HepG2 (cell line): ENCODE measurements at regions not wholly inside any gene's neighbourhood (a gene's known extent, or its start where the extent isn't known, plus 50 kb on each side); places are given as distances from the start of the nearest gene placed in this dataset.

Source experiments
- ATAC-seq: fragments of 200-7000 bp; cut with Tn5 transposase; 3 replicates; pipeline ENCODE4 v1.9.1; 2020; ENCODE audit warnings: mild to moderate bottlenecking, moderate library complexity
- BruUV-seq: library from RNA; stranded (reverse); fragments of 400-500 nt; replicated peaks from 2 replicates; lab custom pipeline; 2021; lab: Mats Ljungman, UMichigan
- CTCF ChIA-PET: fragments of 300-600 bp; formaldehyde crosslinking; extraction: SDS; loops from one replicate; lab custom pipeline; 2021; ENCODE audit warnings: low total read pairs, inconsistent platforms, low intra/inter-chr PET ratio; lab: Yijun Ruan, JAX
- POLR2A ChIA-PET: fragments of 350-600 bp; sonication (Branson Sonifier 250); formaldehyde crosslinking; loops from one replicate; lab custom pipeline; 2020; ENCODE audit warnings: antibody characterized with exemption, inconsistent platforms; lab: Yijun Ruan, JAX
- DNase-seq: peaks from one replicate; pipeline ENCODE4 v3.0.0-alpha.2; 2015; ENCODE audit warnings: low spot score
- FAIRE-seq: peaks from 3 replicates; lab custom pipeline; 2011; peaks lifted over from hg19 to GRCh38; lab: Jason Lieb, UNC
- H2AFZ ChIP-seq: one replicate; pipeline ENCODE4 v1.6.1; 2011; ENCODE audit warnings: low read length, inconsistent platforms
- H3K27ac ChIP-seq: fragments of 300-600 bp; 3 replicates; pipeline ENCODE4 v1.8.0; 2011; ENCODE audit warnings: mixed run types, mild to moderate bottlenecking, mixed read lengths, low read length, inconsistent platforms; ENCODE audit not compliant: insufficient read depth; ENCODE audit errors: extremely low read length
- H3K27me3 ChIP-seq, 2 experiments: fragments of 200-600 bp in 1 of 2; 2 replicates in 1 of 2; 3 replicates in 1 of 2; pipeline versions ENCODE4 v1.6.0 to v1.8.0; 2011; ENCODE audit warnings: low read length in 2 of 2, mild to moderate bottlenecking in 2 of 2, moderate library complexity in 2 of 2, inconsistent platforms in 1 of 2; ENCODE audit not compliant: insufficient read depth in 2 of 2, control insufficient read depth in 1 of 2
- H3K36me3 ChIP-seq, 2 experiments: fragments of 200-600 bp in 1 of 2; replicated peaks in 1 of 2; 2 replicates in 1 of 2; 3 replicates in 1 of 2; pipeline versions ENCODE4 v1.5.1 to v1.8.0; 2011; ENCODE audit warnings: low read length in 2 of 2, inconsistent platforms in 1 of 2; ENCODE audit not compliant: insufficient read depth in 2 of 2, control insufficient read depth in 1 of 2
- H3K4me1 ChIP-seq: 2 replicates; pipeline ENCODE4 v1.5.1; 2012; ENCODE audit warnings: low read length, inconsistent platforms; ENCODE audit not compliant: insufficient read depth
- H3K4me2 ChIP-seq: 2 replicates; pipeline ENCODE4 v1.6.0; 2011; ENCODE audit warnings: low read depth, low read length, inconsistent platforms
- H3K4me3 ChIP-seq, 3 experiments: fragments of 200-600 bp in 1 of 3; sonication (generic), shearing (Covaris generic) in 1 of 3; replicated peaks in 1 of 3; 2 replicates each; pipeline ENCODE4 v1.5.1; 2011 to 2016; ENCODE audit warnings: low read length in 3 of 3, inconsistent platforms in 2 of 3, low read depth in 2 of 3, mild to moderate bottlenecking in 2 of 3, control low read depth in 1 of 3, mixed read lengths in 1 of 3; ENCODE audit not compliant: insufficient read depth in 1 of 3
- H3K79me2 ChIP-seq: one replicate; pipeline ENCODE4 v1.6.1; 2011; ENCODE audit warnings: low read length, inconsistent platforms; ENCODE audit not compliant: insufficient read depth
- H3K9ac ChIP-seq: 2 replicates; pipeline ENCODE4 v1.6.0; 2011; ENCODE audit warnings: mild to moderate bottlenecking, low read depth, low read length, inconsistent platforms; ENCODE audit not compliant: insufficient read depth
- H3K9me3 ChIP-seq: 2 replicates; pipeline ENCODE4 v1.5.1; 2012; ENCODE audit warnings: mild to moderate bottlenecking, low read length
- H4K20me1 ChIP-seq: 2 replicates; pipeline ENCODE4 v1.6.0; 2011; ENCODE audit warnings: inconsistent platforms, mild to moderate bottlenecking, low read length, moderate library complexity; ENCODE audit not compliant: insufficient read depth
- ATF6 ChIP-seq: sonication (generic); formaldehyde crosslinking; conservative IDR thresholded peaks from 2 replicates; pipeline ENCODE4 v1.4.0; 2020; ENCODE audit warnings: missing genetic modification reagents
- GPBP1L1 ChIP-seq: sonication (generic); formaldehyde crosslinking; IDR thresholded peaks from 2 replicates; pipeline ENCODE4 v1.5.0; 2020; ENCODE audit warnings: mild to moderate bottlenecking, missing genetic modification reagents
- HOMEZ ChIP-seq: IDR thresholded peaks from 2 replicates; pipeline ENCODE4 v1.6.1; 2016; ENCODE audit warnings: low read depth
- JUN ChIP-seq: sonication (generic); formaldehyde crosslinking; IDR thresholded peaks from 2 replicates; pipeline ENCODE4 v1.4.0; 2020; ENCODE audit warnings: mild to moderate bottlenecking, missing genetic modification reagents
- KLF11 ChIP-seq: IDR thresholded peaks from 2 replicates; pipeline ENCODE4 v1.6.1; 2016; ENCODE audit warnings: missing compliant biosample characterization
- PATZ1 ChIP-seq: sonication (generic); formaldehyde crosslinking; IDR thresholded peaks from 2 replicates; pipeline ENCODE4 v1.4.0; 2020; ENCODE audit warnings: missing genetic modification reagents
- STAT5B ChIP-seq: sonication (generic); formaldehyde crosslinking; IDR thresholded peaks from 2 replicates; pipeline ENCODE4 v1.4.0; 2020; ENCODE audit warnings: missing genetic modification reagents
- TCF7 ChIP-seq: sonication (generic); IDR thresholded peaks from 2 replicates; pipeline ENCODE4 v1.6.1; 2016; ENCODE audit warnings: antibody characterized with exemption, low read depth
- THRA ChIP-seq: sonication (generic); formaldehyde crosslinking; IDR thresholded peaks from 2 replicates; pipeline ENCODE4 v1.4.0; 2020; ENCODE audit warnings: missing genetic modification reagents, borderline replicate concordance
- ZMYM4 ChIP-seq: sonication (generic); formaldehyde crosslinking; IDR thresholded peaks from 2 replicates; pipeline ENCODE4 v1.8.1; 2023; ENCODE audit warnings: mild to moderate bottlenecking, missing genetic modification reagents
- ZNF234 ChIP-seq: sonication (generic); formaldehyde crosslinking; conservative IDR thresholded peaks from 2 replicates; pipeline ENCODE4 v1.5.1; 2020; ENCODE audit warnings: mild to moderate bottlenecking, missing genetic modification reagents
- ZNF570 ChIP-seq: sonication (generic); formaldehyde crosslinking; IDR thresholded peaks from 2 replicates; pipeline ENCODE4 v1.4.0; 2020; ENCODE audit warnings: mild to moderate bottlenecking, missing genetic modification reagents, borderline replicate concordance
- ZNF619 ChIP-seq: sonication (generic); formaldehyde crosslinking; IDR thresholded peaks from 2 replicates; pipeline ENCODE4 v1.4.0; 2020; ENCODE audit warnings: mild to moderate bottlenecking, missing genetic modification reagents
- WGBS: methylation state at CpG from one replicate; pipeline ENCODE4 v1.1.6; 2017; ENCODE audit warnings: low lambda C conversion rate; 5-methylcytosine and 5-hydroxymethylcytosine counted together
- in situ Hi-C: cut with HindIII; loops from 2 replicates; pipeline ENCODE4 v1.10.0; 2017; ENCODE audit warnings: low pct_unique_long_range_greater_than_20kb; ENCODE audit not compliant: extremely low pct_ligation_motif_present
- intact Hi-C: fragments of 100-400 bp; cut with micrococcal nuclease; formaldehyde crosslinking; loops from one replicate; pipeline ENCODE4 v1.10.0; 2022; ENCODE audit not compliant: unreplicated experiment

- H3K4me2 ChIP-seq = no peak overlapping the region
- intact Hi-C loops = no loop called here
- H3K79me2 ChIP-seq = no peaks in the 10 kb centered on the region
- H3K27me3 ChIP-seq = no peaks in the 10 kb centered on the region
- 11% methylated on average over 1 of the region's 1 CpG for WGBS
- POLR2A ChIA-PET = no interaction called here
- no peaks in the 10 kb centered on the region for H3K4me1 ChIP-seq
- H3K4me3 ChIP-seq = no peak overlapping the region
- no peak overlapping the region for H2AFZ ChIP-seq
- in situ Hi-C loops = no loop called here
- DNase-seq (no peak), ATAC-seq (no peak), FAIRE-seq (no peak)
- no peak overlapping the region for H3K27ac ChIP-seq
- BruUV-seq = no TSS peak
- H4K20me1 ChIP-seq = no peaks in the 10 kb centered on the region
- peaks cover 9% of the 10 kb centered on the region for H3K9me3 ChIP-seq
- no peaks in the 10 kb centered on the region for H3K36me3 ChIP-seq
- TF ChIP-seq JUN = no peak
- no peak for TF ChIP-seq ZNF570 (CRISPR knock-in tag)
- no peak for TF ChIP-seq STAT5B
- TF ChIP-seq GPBP1L1 (CRISPR knock-in tag) = no peak
- TF ChIP-seq PATZ1 (CRISPR knock-in tag) = no peak
- no peak for TF ChIP-seq ZMYM4 (CRISPR knock-in tag)
- TF ChIP-seq KLF11 = no peak
- TF ChIP-seq THRA = no peak
- no peak for TF ChIP-seq HOMEZ
- TF ChIP-seq TCF7 = no peak
- TF ChIP-seq ZNF234 (CRISPR knock-in tag) = no peak
- TF ChIP-seq ATF6 (CRISPR knock-in tag) = no peak
- no peak for TF ChIP-seq ZNF619 (CRISPR knock-in tag)
- CTCF ChIA-PET = no interaction called here
- no peak overlapping the region for H3K9ac ChIP-seq
These were observed 204.5 kb upstream of the CDH8 start for GRCh38 chr16:62240722-62241121.
